ENCODE measurements at regions not wholly inside any gene's neighbourhood (a gene's known extent, or its start where the extent isn't known, plus 50 kb on each side); places are given as distances from the start of the nearest gene placed in this dataset.

DNA sequence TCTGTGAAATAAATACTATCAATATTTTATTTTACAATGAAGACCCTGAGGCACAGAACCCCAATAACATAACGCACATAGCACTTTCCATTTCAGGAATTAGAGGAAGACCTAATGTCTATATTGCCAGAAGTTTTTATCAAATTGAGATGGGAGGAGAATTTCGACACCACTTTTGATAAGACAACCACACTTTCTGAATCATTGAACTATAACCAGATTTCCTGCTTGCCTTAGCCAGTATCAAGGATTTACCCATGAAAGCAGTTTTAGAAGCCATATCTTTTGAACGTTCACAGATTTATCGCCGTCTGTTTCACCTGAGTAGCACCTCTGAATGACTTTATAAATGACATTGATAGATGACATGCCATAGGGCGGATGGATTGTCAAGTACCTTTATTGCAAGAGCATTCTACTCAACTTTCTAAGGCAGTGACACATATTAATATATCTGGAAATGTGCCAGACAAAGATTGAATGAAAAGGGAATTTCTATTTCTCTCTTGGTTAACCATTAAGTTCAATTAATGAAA, 768.4 kb downstream of the LTN1 start:
- 94% methylated on average over 2 of the region's 6 CpGs for WGBS (ENCODE audit: insufficient coverage)
- Histone ChIP-seq H3K4me3 (replicated peaks in 1 of 3; ENCODE audit: low read depth in 2 of 3, low read length in 3 of 3) (no peak overlapping the region), H3K9me3 (replicated peaks in 1 of 2; ENCODE audit: control insufficient read depth in 1 of 2, insufficient read depth in 1 of 2, low read length in 2 of 2) (no peaks in the 10 kb centered on the region), H3K27me3 (ENCODE audit: control insufficient read depth in 2 of 2, insufficient read depth in 2 of 2, low read length in 2 of 2) (no peaks in the 10 kb centered on the region), H3K27ac (ENCODE audit: low read depth in 1 of 2, low read length in 2 of 2) (no peak overlapping the region), H4K20me1 (ENCODE audit: insufficient read depth, low read length) (no peaks in the 10 kb centered on the region), H3K4me2 (replicated peaks; ENCODE audit: extremely low read depth, low read length, poor library complexity, severe bottlenecking) (no peak overlapping the region), H2AFZ (ENCODE audit: insufficient read depth, low read depth, low read length, poor library complexity, severe bottlenecking) (no peak overlapping the region), H3K36me3 (replicated peaks in 1 of 2; ENCODE audit: control insufficient read depth in 1 of 2, insufficient read depth in 2 of 2, low read length in 2 of 2) (no peaks in the 10 kb centered on the region), H3K79me2 (ENCODE audit: insufficient read depth, low read length) (no peaks in the 10 kb centered on the region), H3K9ac (ENCODE audit: insufficient read depth, low read length, poor library complexity, severe bottlenecking) (no peak overlapping the region), H3K4me1 (ENCODE audit: control insufficient read depth in 1 of 2, insufficient read depth in 2 of 2, low read length in 2 of 2) (peaks cover 18 to 22% of the 10 kb centered on the region in 2 donors)
- H3K36me3 Mint-ChIP-seq: no peaks in the 10 kb centered on the region
- intact Hi-C loops (cut with micrococcal nuclease): loop anchor here in 1 of 2 donors (10.0 kb wide), 1 partner anchor 89 kb away; no protein-coding TSS in a partner anchor
- no peak overlapping the region for H3K4me3 Mint-ChIP-seq
- TF ChIP-seq, protein P1, sequence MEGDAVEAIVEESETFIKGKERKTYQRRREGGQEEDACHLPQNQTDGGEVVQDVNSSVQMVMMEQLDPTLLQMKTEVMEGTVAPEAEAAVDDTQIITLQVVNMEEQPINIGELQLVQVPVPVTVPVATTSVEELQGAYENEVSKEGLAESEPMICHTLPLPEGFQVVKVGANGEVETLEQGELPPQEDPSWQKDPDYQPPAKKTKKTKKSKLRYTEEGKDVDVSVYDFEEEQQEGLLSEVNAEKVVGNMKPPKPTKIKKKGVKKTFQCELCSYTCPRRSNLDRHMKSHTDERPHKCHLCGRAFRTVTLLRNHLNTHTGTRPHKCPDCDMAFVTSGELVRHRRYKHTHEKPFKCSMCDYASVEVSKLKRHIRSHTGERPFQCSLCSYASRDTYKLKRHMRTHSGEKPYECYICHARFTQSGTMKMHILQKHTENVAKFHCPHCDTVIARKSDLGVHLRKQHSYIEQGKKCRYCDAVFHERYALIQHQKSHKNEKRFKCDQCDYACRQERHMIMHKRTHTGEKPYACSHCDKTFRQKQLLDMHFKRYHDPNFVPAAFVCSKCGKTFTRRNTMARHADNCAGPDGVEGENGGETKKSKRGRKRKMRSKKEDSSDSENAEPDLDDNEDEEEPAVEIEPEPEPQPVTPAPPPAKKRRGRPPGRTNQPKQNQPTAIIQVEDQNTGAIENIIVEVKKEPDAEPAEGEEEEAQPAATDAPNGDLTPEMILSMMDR (IDR thresholded peaks at IDR 0.05): no peak
- peaks cover 0 to 3% (median 0%) of the 10 kb centered on the region in 3 donors for H3K27me3 Mint-ChIP-seq (ENCODE audit: low read depth in 3 of 3)
- no peak for DNase-seq
- H3K4me1 Mint-ChIP-seq: peaks cover 15% of the 10 kb centered on the region
- peaks cover 0 to 3% (median 0%) of the 10 kb centered on the region in 7 donors for H3K9me3 Mint-ChIP-seq
- H3K27ac Mint-ChIP-seq: no peak overlapping the region

DNA sequence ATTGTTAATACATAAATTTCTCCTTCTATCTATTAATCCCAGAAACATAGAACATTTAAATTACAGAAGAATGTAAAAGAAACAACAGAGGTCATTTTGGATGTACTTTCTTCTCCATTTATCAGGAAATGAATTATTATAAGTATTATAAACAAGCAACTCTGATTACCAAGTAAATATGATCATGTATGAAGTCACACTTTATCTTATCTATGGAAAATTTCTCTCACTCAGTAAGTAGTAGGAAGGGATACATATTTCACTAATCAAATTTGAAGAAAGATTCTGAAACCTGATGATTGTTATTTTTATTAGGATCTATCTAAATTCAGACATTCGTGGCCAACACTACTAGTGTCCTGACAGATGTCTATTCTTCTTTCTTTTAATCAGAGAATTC, 770.7 kb downstream of the LTN1 start:
- no CpG with 5 or more reads among the region's 1 CpG for WGBS (ENCODE audit: insufficient coverage)
- no peak overlapping the region for H3K27ac Mint-ChIP-seq
- intact Hi-C loops (cut with micrococcal nuclease): loop anchor here in 1 of 2 donors (10.0 kb wide), 1 partner anchor 87 kb away; no protein-coding TSS in a partner anchor

More for the DNA sequence above, 770.7 kb downstream of the LTN1 start:
- Histone ChIP-seq H3K4me3 (replicated peaks in 1 of 3; ENCODE audit: low read depth in 2 of 3, low read length in 3 of 3) (no peak overlapping the region), H2AFZ (ENCODE audit: insufficient read depth, low read depth, low read length, poor library complexity, severe bottlenecking) (no peak overlapping the region), H3K79me2 (ENCODE audit: insufficient read depth, low read length) (no peaks in the 10 kb centered on the region), H3K27me3 (ENCODE audit: control insufficient read depth in 2 of 2, insufficient read depth in 2 of 2, low read length in 2 of 2) (no peaks in the 10 kb centered on the region), H3K4me2 (replicated peaks; ENCODE audit: extremely low read depth, low read length, poor library complexity, severe bottlenecking) (no peak overlapping the region), H4K20me1 (ENCODE audit: insufficient read depth, low read length) (no peaks in the 10 kb centered on the region), H3K27ac (ENCODE audit: low read depth in 1 of 2, low read length in 2 of 2) (no peak overlapping the region), H3K4me1 (ENCODE audit: control insufficient read depth in 1 of 2, insufficient read depth in 2 of 2, low read length in 2 of 2) (peaks cover 0 to under 1% of the 10 kb centered on the region in 2 donors), H3K36me3 (replicated peaks in 1 of 2; ENCODE audit: control insufficient read depth in 1 of 2, insufficient read depth in 2 of 2, low read length in 2 of 2) (no peaks in the 10 kb centered on the region), H3K9me3 (replicated peaks in 1 of 2; ENCODE audit: control insufficient read depth in 1 of 2, insufficient read depth in 1 of 2, low read length in 2 of 2) (no peaks in the 10 kb centered on the region), H3K9ac (ENCODE audit: insufficient read depth, low read length, poor library complexity, severe bottlenecking) (no peak overlapping the region)
- peaks cover 0 to 3% (median 0%) of the 10 kb centered on the region in 7 donors for H3K9me3 Mint-ChIP-seq
- no peaks in the 10 kb centered on the region for H3K36me3 Mint-ChIP-seq
- DNase-seq: no peak
- no peak overlapping the region for H3K4me3 Mint-ChIP-seq
- peaks cover 0 to 3% (median 0%) of the 10 kb centered on the region in 3 donors for H3K27me3 Mint-ChIP-seq (ENCODE audit: low read depth in 3 of 3)
- H3K4me1 Mint-ChIP-seq: peaks cover 1% of the 10 kb centered on the region
- TF ChIP-seq, protein P1 (IDR thresholded peaks at IDR 0.05): no peak
